A549 (cell line): ENCODE measurements at regions not wholly inside any gene's neighbourhood (a gene's known extent, or its start where the extent isn't known, plus 50 kb on each side); places are given as distances from the start of the nearest gene placed in this dataset.

Experiments
- ATAC-seq, 2 experiments: fragments of 200-7000 bp in 1 of 2; fragments of >200 bp in 1 of 2; cut with Nextera tagmentation in 1 of 2; cut with Tn5 transposase in 1 of 2; 3 replicates each; pipeline versions ENCODE4 v1.8.0 to v1.9.1; 2018 to 2020; ENCODE audit warnings: mild to moderate bottlenecking in 1 of 2, moderate library complexity in 1 of 2
- CTCF ChIA-PET: fragments of 300-600 bp; sonication (Branson Sonifier 250); formaldehyde crosslinking; extraction: SDS; loops from one replicate; lab custom pipeline; 2021; ENCODE audit warnings: antibody characterized with exemption, inconsistent platforms; lab: Yijun Ruan, JAX
- POLR2A ChIA-PET: fragments of 350-600 bp; formaldehyde crosslinking; extraction: SDS; loops from one replicate; lab custom pipeline; 2021; ENCODE audit warnings: antibody characterized with exemption, inconsistent platforms; lab: Yijun Ruan, JAX
- DNase-seq, 2 experiments: peaks; one replicate each; pipeline versions ENCODE4 v3.0.0 to v3.0.0-alpha.2; 2011 to 2016; ENCODE audit warnings: low read depth in 1 of 2, low spot score in 1 of 2
- FAIRE-seq: peaks from 2 replicates; lab custom pipeline; 2011; peaks lifted over from hg19 to GRCh38; lab: Jason Lieb, UNC
- H3K27ac ChIP-seq, 2 experiments: fragments of >200 bp; sonication (Bioruptor Twin); formaldehyde crosslinking; 3 replicates each; pipeline ENCODE4 v1.5.1; 2016 to 2017
- H3K4me1 ChIP-seq: fragments of >200 bp; sonication (Bioruptor Twin); formaldehyde crosslinking; 3 replicates; pipeline ENCODE4 v1.6.1; 2016
- H3K4me2 ChIP-seq: fragments of >200 bp; sonication (Bioruptor Twin); formaldehyde crosslinking; 3 replicates; pipeline ENCODE4 v1.6.1; 2016
- H3K4me3 ChIP-seq: fragments of >200 bp; sonication (Bioruptor Twin); formaldehyde crosslinking; 3 replicates; pipeline ENCODE4 v1.5.1; 2016
- H3K9me3 ChIP-seq: fragments of >200 bp; sonication (Bioruptor Twin); formaldehyde crosslinking; 3 replicates; pipeline ENCODE4 v1.6.1; 2016
- BCL3 ChIP-seq: fragments of >200 bp; sonication (Bioruptor Twin); formaldehyde crosslinking; IDR thresholded peaks from 3 replicates; pipeline ENCODE4 v1.6.1; 2016
- CBX2 ChIP-seq: fragments of 200-600 bp; sonication (generic); IDR thresholded peaks from 2 replicates; pipeline ENCODE4 v1.6.1; 2016; ENCODE audit warnings: low read depth, mild to moderate bottlenecking, borderline replicate concordance
- CTCF ChIP-seq: fragments of >200 bp; sonication (Bioruptor Twin); formaldehyde crosslinking; IDR thresholded peaks from 3 replicates; pipeline ENCODE4 v1.5.1; 2016
- ELK1 ChIP-seq: fragments of 150-350 bp; IDR thresholded peaks from 2 replicates; pipeline ENCODE4 v1.6.1; 2014; ENCODE audit warnings: low read depth, mild to moderate bottlenecking, low read length
- EP300 ChIP-seq, 2 experiments: fragments of >200 bp; sonication (Bioruptor Twin); formaldehyde crosslinking; IDR thresholded peaks; 2 replicates in 1 of 2; 3 replicates in 1 of 2; pipeline ENCODE4 v1.6.1; 2016 to 2017
- ESRRA ChIP-seq: fragments of 150-350 bp; IDR thresholded peaks from 2 replicates; pipeline ENCODE4 v1.6.1; 2014; ENCODE audit warnings: mild to moderate bottlenecking, low read length, borderline replicate concordance
- FOSL2 ChIP-seq, 2 experiments: fragments of 450-650 bp in 1 of 2; fragments of >200 bp in 1 of 2; sonication (Bioruptor Twin) in 1 of 2; formaldehyde crosslinking; IDR thresholded peaks; 2 replicates each; pipeline versions ENCODE4 v1.5.0 to v1.6.1; 2016 to 2020; ENCODE audit warnings: mild to moderate bottlenecking in 1 of 2, moderate library complexity in 1 of 2
- FOXS1 ChIP-seq: fragments of 250-450 bp; sonication (Bioruptor Pico); IDR thresholded peaks from 2 replicates; pipeline ENCODE4 v1.5.0; 2020; ENCODE audit warnings: mild to moderate bottlenecking, moderate library complexity
- GATA3 ChIP-seq: IDR thresholded peaks from 2 replicates; pipeline ENCODE4 v1.6.1; 2012; ENCODE audit warnings: borderline replicate concordance
- HDAC2 ChIP-seq: fragments of 200-600 bp; sonication (generic); IDR thresholded peaks from 2 replicates; pipeline ENCODE4 v1.6.1; 2016
- MAFK ChIP-seq: fragments of 450-650 bp; IDR thresholded peaks from 2 replicates; pipeline ENCODE4 v1.6.1; 2014; ENCODE audit not compliant: partially characterized antibody
- MAZ ChIP-seq: fragments of 150-350 bp; IDR thresholded peaks from 2 replicates; pipeline ENCODE4 v1.6.1; 2014; ENCODE audit warnings: antibody characterized with exemption, low read depth, low read length, borderline replicate concordance
- NR3C1 ChIP-seq: fragments of >200 bp; sonication (Bioruptor Twin); formaldehyde crosslinking; IDR thresholded peaks from 3 replicates; pipeline ENCODE4 v1.6.1; 2017
- PBX3 ChIP-seq: IDR thresholded peaks from 2 replicates; pipeline ENCODE4 v1.6.1; 2012
- PHF8 ChIP-seq: fragments of 200-600 bp; sonication (generic); IDR thresholded peaks from 2 replicates; pipeline ENCODE4 v1.6.1; 2016; ENCODE audit warnings: low read depth, mild to moderate bottlenecking, antibody characterized with exemption, moderate library complexity, borderline replicate concordance
- POLR2AphosphoS2 ChIP-seq: conservative IDR thresholded peaks from 2 replicates; pipeline ENCODE4 v1.6.1; 2012; ENCODE audit warnings: low read length, improper control_type of control experiment, inconsistent platforms
- RAD21 ChIP-seq, 2 experiments: fragments of >200 bp in 1 of 2; sonication (Bioruptor Twin) in 1 of 2; formaldehyde crosslinking in 1 of 2; IDR thresholded peaks in 1 of 2; conservative IDR thresholded peaks in 1 of 2; 2 replicates in 1 of 2; 3 replicates in 1 of 2; pipeline ENCODE4 v1.6.1; 2012 to 2018; ENCODE audit warnings: inconsistent platforms in 1 of 2
- REST ChIP-seq: fragments of 200-600 bp; sonication (generic); IDR thresholded peaks from 2 replicates; pipeline ENCODE4 v1.6.1; 2016; ENCODE audit warnings: antibody characterized with exemption, mild to moderate bottlenecking, moderate library complexity
- USF2 ChIP-seq: fragments of 450-650 bp; IDR thresholded peaks from 2 replicates; pipeline ENCODE4 v1.6.1; 2014; ENCODE audit warnings: antibody characterized with exemption
- ZFP36 ChIP-seq: fragments of 450-650 bp; IDR thresholded peaks from 2 replicates; pipeline ENCODE4 v1.6.1; 2014; ENCODE audit warnings: borderline replicate concordance; ENCODE audit not compliant: partially characterized antibody
- WGBS: methylation state at CpG from one replicate; pipeline ENCODE4 v1.1.6; 2017; ENCODE audit errors: missing lambda C conversion rate; 5-methylcytosine and 5-hydroxymethylcytosine counted together

GRCh38 chr12:58732894-58733293 lies 187.4 kb downstream of the LRIG3 start:
- WGBS: 41% methylated on average over 3 of the region's 3 CpGs
- ATAC-seq (no peak), FAIRE-seq (peak; percentile 13), DNase-seq (no peak)
- Histone ChIP-seq H3K4me2 (no peak overlapping the region; the same call in 2 of the 3 replicates), H3K4me3 (no peak overlapping the region), H3K4me1 (peaks cover 10% of the 10 kb centered on the region), H3K27ac (no peak overlapping the region), H3K9me3 (no peaks in the 10 kb centered on the region)
- TF ChIP-seq FOXS1 (CRISPR knock-in tag) (no peak), ELK1 (no peak), FOSL2 (IDR thresholded peaks at IDR 0.05) (no peak), FOSL2 (CRISPR knock-in tag; IDR thresholded peaks at IDR 0.05) (no peak), USF2 (no peak), ESRRA (no peak), MAZ (no peak), POLR2AphosphoS2 (no peak), MAFK (no peak), ZFP36 (no peak), NR3C1 (no peak), PBX3 (no peak), PHF8 (no peak), GATA3 (no peak), REST (no peak), EP300 (IDR thresholded peaks at IDR 0.05) (no peak)
- POLR2A ChIA-PET: no interaction called here
- CTCF ChIA-PET: no interaction called here

GRCh38 chr12:58741226-58741625 lies 179.1 kb downstream of the LRIG3 start:
- Histone ChIP-seq H3K4me1 (no peaks in the 10 kb centered on the region), H3K4me2 (no peak overlapping the region), H3K4me3 (no peak overlapping the region), H3K9me3 (0 out of 3 replicates have a peak, but pooled peaks cover 4% of the 10 kb centered on the region), H3K27ac (no peak overlapping the region)
- POLR2A ChIA-PET: no interaction called here
- 63% methylated on average over 2 of the region's 2 CpGs for WGBS
- FAIRE-seq (no peak), DNase-seq (no peak), ATAC-seq (no peak)
- TF ChIP-seq BCL3 (no peak), RAD21 (conservative IDR thresholded peaks at IDR 0.05 in 1 of 2, IDR thresholded peaks at IDR 0.05 in 1 of 2) (peak in 1 of 2 experiments; percentile 33; a peak in 1 of 5 replicates), FOSL2 (IDR thresholded peaks at IDR 0.05) (no peak), FOSL2 (CRISPR knock-in tag; IDR thresholded peaks at IDR 0.05) (no peak), CBX2 (no peak), CTCF (no peak), HDAC2 (no peak), NR3C1 (no peak)
- CTCF ChIA-PET: interaction anchor here (1.2 kb wide), 1 partner anchor 135 kb away, joined by 3 read pairs; no protein-coding TSS in a partner anchor
